ENCODE measurements at regions not wholly inside any gene's neighbourhood (a gene's known extent, or its start where the extent isn't known, plus 50 kb on each side); places are given as distances from the start of the nearest gene placed in this dataset.

DNA sequence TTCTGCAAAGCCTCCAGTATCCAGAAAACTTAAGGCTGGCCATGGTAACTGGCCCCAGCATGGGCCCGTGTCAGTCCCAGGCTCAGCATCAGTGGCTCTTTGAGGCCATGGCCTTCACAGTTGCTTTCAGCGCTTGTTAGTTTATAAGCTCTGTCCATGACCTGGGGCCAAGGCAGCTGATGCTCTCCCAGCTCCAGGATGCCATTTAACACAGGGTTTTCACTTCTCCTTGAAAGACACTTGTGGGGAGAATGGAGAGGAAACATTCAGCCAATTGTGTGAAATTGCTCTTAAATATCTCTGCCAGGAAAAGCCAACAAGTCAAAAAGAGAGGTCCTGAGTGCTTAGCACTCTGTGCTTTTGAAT lies 321.3 kb downstream of the FOXO1 start:
- ChIA-PET POLR2A (no interaction called here), CTCF (interaction anchor here (0.6 kb wide), 1 partner anchor 24 kb away, joined by 3 read pairs; no protein-coding TSS in a partner anchor)
- no peak for TF ChIP-seq CTCF (IDR thresholded peaks at IDR 0.05)
- Histone ChIP-seq H3K36me3 (ENCODE audit: insufficient read depth, low read length) (no peaks in the 10 kb centered on the region), H3K27me3 (ENCODE audit: control insufficient read depth in 1 of 2, insufficient read depth in 2 of 2, low read length in 2 of 2) (no peaks in the 10 kb centered on the region), H3K4me1 (ENCODE audit: insufficient read depth, low read length) (no peaks in the 10 kb centered on the region), H3K4me3 (ENCODE audit: low read length) (no peak overlapping the region), H3K27ac (ENCODE audit: low read depth in 1 of 2, low read length in 2 of 2) (no peak overlapping the region), H3K9me3 (ENCODE audit: control insufficient read depth in 1 of 2, insufficient read depth in 1 of 2, low read length in 2 of 2) (no peaks in the 10 kb centered on the region)
- H3K4me1 Mint-ChIP-seq (ENCODE audit: low read depth): peaks cover 9% of the 10 kb centered on the region
- no peaks in the 10 kb centered on the region for H3K36me3 Mint-ChIP-seq (ENCODE audit: low read depth)
- DNase-seq (no peak), ATAC-seq (ENCODE audit: poor library complexity) (no peak)
- no peak overlapping the region for H3K27ac Mint-ChIP-seq
- no peaks in the 10 kb centered on the region for H3K27me3 Mint-ChIP-seq
- intact Hi-C loops (cut with DNase I, micrococcal nuclease): no loop called here
- no peaks in the 10 kb centered on the region for H3K9me3 Mint-ChIP-seq
- H3K4me3 Mint-ChIP-seq: no peak overlapping the region

DNA sequence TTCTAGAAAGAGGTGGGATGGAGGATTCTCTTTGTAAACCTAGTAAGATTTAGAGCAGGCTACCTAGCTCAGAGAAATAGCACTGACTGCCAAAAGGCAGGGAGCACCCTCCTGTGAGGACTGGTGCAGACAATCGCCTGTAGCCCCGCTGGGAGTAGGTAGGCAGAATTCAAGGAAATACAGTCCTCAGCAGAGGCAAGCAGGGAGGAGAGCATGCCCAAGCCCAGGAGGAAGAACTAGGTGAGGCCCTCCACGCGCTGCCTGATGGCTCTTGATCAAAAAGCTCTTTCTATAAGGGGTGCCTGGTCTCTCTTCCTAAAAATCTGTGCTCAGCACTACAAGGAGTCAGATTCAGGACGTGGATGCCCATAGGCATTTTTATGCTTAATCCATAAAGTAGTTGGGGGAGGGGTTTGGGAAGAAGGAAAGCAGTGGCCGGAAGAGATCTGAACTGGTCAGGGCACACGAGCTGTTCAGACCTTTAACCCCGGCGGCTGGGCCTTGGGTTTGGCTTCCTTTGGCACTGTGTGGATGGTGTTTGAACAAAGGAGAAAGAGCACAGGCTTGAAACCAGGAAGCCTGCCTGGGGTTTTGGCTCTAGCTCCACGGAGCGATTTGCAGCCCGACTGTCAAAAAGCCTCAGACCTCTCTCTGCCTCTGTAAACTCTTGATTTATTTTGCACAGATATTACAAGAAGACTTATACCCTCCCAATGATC lies 320.6 kb downstream of the FOXO1 start:
- DNase-seq (no peak), ATAC-seq (ENCODE audit: poor library complexity) (no peak)
- H3K4me1 Mint-ChIP-seq (ENCODE audit: low read depth): peaks cover 9% of the 10 kb centered on the region
- Histone ChIP-seq H3K9me3 (ENCODE audit: control insufficient read depth in 1 of 2, insufficient read depth in 1 of 2, low read length in 2 of 2) (no peaks in the 10 kb centered on the region), H3K4me3 (ENCODE audit: low read length) (no peak overlapping the region), H3K36me3 (ENCODE audit: insufficient read depth, low read length) (no peaks in the 10 kb centered on the region), H3K4me1 (ENCODE audit: insufficient read depth, low read length) (no peaks in the 10 kb centered on the region), H3K27ac (ENCODE audit: low read depth in 1 of 2, low read length in 2 of 2) (no peak overlapping the region), H3K27me3 (ENCODE audit: control insufficient read depth in 1 of 2, insufficient read depth in 2 of 2, low read length in 2 of 2) (no peaks in the 10 kb centered on the region)
- POLR2A ChIA-PET: no interaction called here
- intact Hi-C loops (cut with DNase I, micrococcal nuclease): no loop called here
- H3K9me3 Mint-ChIP-seq: no peaks in the 10 kb centered on the region
- H3K27ac Mint-ChIP-seq: no peak overlapping the region
- H3K27me3 Mint-ChIP-seq: no peaks in the 10 kb centered on the region
- H3K4me3 Mint-ChIP-seq: no peak overlapping the region
- no peak for TF ChIP-seq CTCF (IDR thresholded peaks at IDR 0.05)
- no peaks in the 10 kb centered on the region for H3K36me3 Mint-ChIP-seq (ENCODE audit: low read depth)
- CTCF ChIA-PET: interaction anchor here (0.6 kb wide), 1 partner anchor 25 kb away, joined by 3 read pairs; no protein-coding TSS in a partner anchor

DNA sequence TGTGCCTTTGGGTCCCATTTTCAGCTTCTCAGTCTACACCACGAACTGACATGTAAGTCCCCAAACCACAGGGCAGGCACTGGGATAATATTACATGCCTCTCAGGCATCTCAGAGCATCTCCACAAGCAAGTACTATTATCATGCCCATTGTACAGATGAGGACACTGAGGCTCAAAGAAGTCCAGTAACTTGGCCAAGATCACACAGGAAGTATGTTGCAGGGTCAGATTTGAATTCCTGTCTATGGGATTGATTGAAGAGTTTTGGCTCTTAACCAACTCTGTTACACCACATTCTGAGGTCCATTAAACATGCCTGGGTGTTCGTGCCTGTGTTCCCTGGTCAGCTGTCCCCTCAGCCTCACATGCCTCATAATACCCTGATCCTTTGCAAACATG lies 319.8 kb downstream of the FOXO1 start:
- DNase-seq: no peak
- no peaks in the 10 kb centered on the region for H3K36me3 ChIP-seq (ENCODE audit: insufficient read depth, low read length)
- H3K27ac Mint-ChIP-seq: no peak overlapping the region
- no peaks in the 10 kb centered on the region for H3K36me3 Mint-ChIP-seq (ENCODE audit: low read depth)
- H3K27me3 Mint-ChIP-seq: no peaks in the 10 kb centered on the region
- H3K27ac ChIP-seq (ENCODE audit: low read depth in 1 of 2, low read length in 2 of 2): no peak overlapping the region
- H3K27me3 ChIP-seq (ENCODE audit: control insufficient read depth in 1 of 2, insufficient read depth in 2 of 2, low read length in 2 of 2): no peaks in the 10 kb centered on the region
- no peak for ATAC-seq (ENCODE audit: poor library complexity)
- TF ChIP-seq CTCF (IDR thresholded peaks at IDR 0.05): no peak
- intact Hi-C loops (cut with DNase I, micrococcal nuclease): no loop called here
- no peak overlapping the region for H3K4me3 ChIP-seq (ENCODE audit: low read length)
- H3K9me3 ChIP-seq (ENCODE audit: control insufficient read depth in 1 of 2, insufficient read depth in 1 of 2, low read length in 2 of 2): no peaks in the 10 kb centered on the region
- POLR2A ChIA-PET: no interaction called here
- no peaks in the 10 kb centered on the region for H3K4me1 ChIP-seq (ENCODE audit: insufficient read depth, low read length)
- CTCF ChIA-PET: no interaction called here
- H3K4me1 Mint-ChIP-seq (ENCODE audit: low read depth): peaks cover 9% of the 10 kb centered on the region
- H3K9me3 Mint-ChIP-seq: no peaks in the 10 kb centered on the region
- no peak overlapping the region for H3K4me3 Mint-ChIP-seq
